HepG2 (cell line): ENCODE measurements at regions not wholly inside any gene's neighbourhood (a gene's known extent, or its start where the extent isn't known, plus 50 kb on each side); places are given as distances from the start of the nearest gene placed in this dataset.

Experiments
- ATAC-seq: fragments of 200-7000 bp; cut with Tn5 transposase; 3 replicates; pipeline ENCODE4 v1.9.1; 2020; ENCODE audit warnings: mild to moderate bottlenecking, moderate library complexity
- BruUV-seq: library from RNA; stranded (reverse); fragments of 400-500 nt; replicated peaks from 2 replicates; lab custom pipeline; 2021; lab: Mats Ljungman, UMichigan
- CTCF ChIA-PET: fragments of 300-600 bp; formaldehyde crosslinking; extraction: SDS; loops from one replicate; lab custom pipeline; 2021; ENCODE audit warnings: low total read pairs, inconsistent platforms, low intra/inter-chr PET ratio; lab: Yijun Ruan, JAX
- POLR2A ChIA-PET: fragments of 350-600 bp; sonication (Branson Sonifier 250); formaldehyde crosslinking; loops from one replicate; lab custom pipeline; 2020; ENCODE audit warnings: antibody characterized with exemption, inconsistent platforms; lab: Yijun Ruan, JAX
- DNase-seq: peaks from one replicate; pipeline ENCODE4 v3.0.0-alpha.2; 2015; ENCODE audit warnings: low spot score
- FAIRE-seq: peaks from 3 replicates; lab custom pipeline; 2011; peaks lifted over from hg19 to GRCh38; lab: Jason Lieb, UNC
- H2AFZ ChIP-seq: one replicate; pipeline ENCODE4 v1.6.1; 2011; ENCODE audit warnings: low read length, inconsistent platforms
- H3K27ac ChIP-seq: fragments of 300-600 bp; 3 replicates; pipeline ENCODE4 v1.8.0; 2011; ENCODE audit warnings: mixed run types, mild to moderate bottlenecking, mixed read lengths, low read length, inconsistent platforms; ENCODE audit not compliant: insufficient read depth; ENCODE audit errors: extremely low read length
- H3K27me3 ChIP-seq, 2 experiments: fragments of 200-600 bp in 1 of 2; 2 replicates in 1 of 2; 3 replicates in 1 of 2; pipeline versions ENCODE4 v1.6.0 to v1.8.0; 2011; ENCODE audit warnings: low read length in 2 of 2, mild to moderate bottlenecking in 2 of 2, moderate library complexity in 2 of 2, inconsistent platforms in 1 of 2; ENCODE audit not compliant: insufficient read depth in 2 of 2, control insufficient read depth in 1 of 2
- H3K36me3 ChIP-seq, 2 experiments: fragments of 200-600 bp in 1 of 2; replicated peaks in 1 of 2; 2 replicates in 1 of 2; 3 replicates in 1 of 2; pipeline versions ENCODE4 v1.5.1 to v1.8.0; 2011; ENCODE audit warnings: low read length in 2 of 2, inconsistent platforms in 1 of 2; ENCODE audit not compliant: insufficient read depth in 2 of 2, control insufficient read depth in 1 of 2
- H3K4me1 ChIP-seq: 2 replicates; pipeline ENCODE4 v1.5.1; 2012; ENCODE audit warnings: low read length, inconsistent platforms; ENCODE audit not compliant: insufficient read depth
- H3K4me2 ChIP-seq: 2 replicates; pipeline ENCODE4 v1.6.0; 2011; ENCODE audit warnings: low read depth, low read length, inconsistent platforms
- H3K4me3 ChIP-seq, 3 experiments: fragments of 200-600 bp in 1 of 3; sonication (generic), shearing (Covaris generic) in 1 of 3; replicated peaks in 1 of 3; 2 replicates each; pipeline ENCODE4 v1.5.1; 2011 to 2016; ENCODE audit warnings: low read length in 3 of 3, inconsistent platforms in 2 of 3, low read depth in 2 of 3, mild to moderate bottlenecking in 2 of 3, control low read depth in 1 of 3, mixed read lengths in 1 of 3; ENCODE audit not compliant: insufficient read depth in 1 of 3
- H3K79me2 ChIP-seq: one replicate; pipeline ENCODE4 v1.6.1; 2011; ENCODE audit warnings: low read length, inconsistent platforms; ENCODE audit not compliant: insufficient read depth
- H3K9ac ChIP-seq: 2 replicates; pipeline ENCODE4 v1.6.0; 2011; ENCODE audit warnings: mild to moderate bottlenecking, low read depth, low read length, inconsistent platforms; ENCODE audit not compliant: insufficient read depth
- H3K9me3 ChIP-seq: 2 replicates; pipeline ENCODE4 v1.5.1; 2012; ENCODE audit warnings: mild to moderate bottlenecking, low read length
- H4K20me1 ChIP-seq: 2 replicates; pipeline ENCODE4 v1.6.0; 2011; ENCODE audit warnings: inconsistent platforms, mild to moderate bottlenecking, low read length, moderate library complexity; ENCODE audit not compliant: insufficient read depth
- KAT7 ChIP-seq: IDR thresholded peaks from 2 replicates; pipeline ENCODE4 v1.6.1; 2018; ENCODE audit warnings: borderline replicate concordance, missing compliant biosample characterization
- KDM5A ChIP-seq: fragments of 200-600 bp; sonication (generic); IDR thresholded peaks from 2 replicates; pipeline ENCODE4 v1.7.0; 2018; ENCODE audit warnings: antibody characterized with exemption, mild to moderate bottlenecking, low read length, borderline replicate concordance
- MYNN ChIP-seq: sonication (generic); formaldehyde crosslinking; IDR thresholded peaks from 2 replicates; pipeline ENCODE4 v1.4.0; 2020; ENCODE audit warnings: mild to moderate bottlenecking, low read depth, missing genetic modification reagents
- NBN ChIP-seq: fragments of 450-650 bp; conservative IDR thresholded peaks from 2 replicates; pipeline ENCODE4 v1.6.1; 2017
- ZBTB7A ChIP-seq: sonication (generic); formaldehyde crosslinking; IDR thresholded peaks from 2 replicates; pipeline ENCODE4 v1.8.0; 2022; ENCODE audit warnings: mild to moderate bottlenecking, missing genetic modification reagents
- ZNF12 ChIP-seq: sonication (generic); formaldehyde crosslinking; IDR thresholded peaks from 2 replicates; pipeline ENCODE4 v1.5.0; 2020; ENCODE audit warnings: missing genetic modification reagents
- ZNF121 ChIP-seq: sonication (generic); formaldehyde crosslinking; IDR thresholded peaks from 2 replicates; pipeline ENCODE4 v1.5.0; 2020; ENCODE audit warnings: mild to moderate bottlenecking, missing genetic modification reagents
- ZNF441 ChIP-seq: sonication (generic); formaldehyde crosslinking; IDR thresholded peaks from 2 replicates; pipeline ENCODE4 v1.7.0; 2021; ENCODE audit warnings: missing genetic modification reagents, borderline replicate concordance
- ZNF678 ChIP-seq: sonication (generic); formaldehyde crosslinking; IDR thresholded peaks from 2 replicates; pipeline ENCODE4 v1.4.0; 2020; ENCODE audit warnings: mild to moderate bottlenecking, missing genetic modification reagents
- ZNF75D ChIP-seq: sonication (generic); formaldehyde crosslinking; IDR thresholded peaks from 2 replicates; pipeline ENCODE4 v1.8.1; 2023; ENCODE audit warnings: missing genetic modification reagents, mild to moderate bottlenecking, borderline replicate concordance
- ZNF782 ChIP-seq: sonication (generic); formaldehyde crosslinking; IDR thresholded peaks from 2 replicates; pipeline ENCODE4 v1.4.0; 2020; ENCODE audit warnings: missing genetic modification reagents, mild to moderate bottlenecking, borderline replicate concordance
- WGBS: methylation state at CpG from one replicate; pipeline ENCODE4 v1.1.6; 2017; ENCODE audit warnings: low lambda C conversion rate; 5-methylcytosine and 5-hydroxymethylcytosine counted together
- in situ Hi-C: cut with HindIII; loops from 2 replicates; pipeline ENCODE4 v1.10.0; 2017; ENCODE audit warnings: low pct_unique_long_range_greater_than_20kb; ENCODE audit not compliant: extremely low pct_ligation_motif_present
- intact Hi-C: fragments of 100-400 bp; cut with micrococcal nuclease; formaldehyde crosslinking; loops from one replicate; pipeline ENCODE4 v1.10.0; 2022; ENCODE audit not compliant: unreplicated experiment
- TF ChIP-seq, protein P1 (sequence below): sonication (generic); formaldehyde crosslinking; conservative IDR thresholded peaks from 2 replicates; pipeline ENCODE4 v1.8.0; 2022; ENCODE audit warnings: mild to moderate bottlenecking, moderate library complexity, missing genetic modification reagents
- TF ChIP-seq, protein P2 (sequence below): sonication (generic); formaldehyde crosslinking; IDR thresholded peaks from 2 replicates; pipeline ENCODE4 v1.9.0; 2021; ENCODE audit warnings: missing genetic modification reagents, mild to moderate bottlenecking, borderline replicate concordance
- TF ChIP-seq, protein P3 (sequence below): IDR thresholded peaks from 2 replicates; pipeline ENCODE4 v1.4.0; 2020; ENCODE audit warnings: mild to moderate bottlenecking, missing genetic modification reagents

DNA sequence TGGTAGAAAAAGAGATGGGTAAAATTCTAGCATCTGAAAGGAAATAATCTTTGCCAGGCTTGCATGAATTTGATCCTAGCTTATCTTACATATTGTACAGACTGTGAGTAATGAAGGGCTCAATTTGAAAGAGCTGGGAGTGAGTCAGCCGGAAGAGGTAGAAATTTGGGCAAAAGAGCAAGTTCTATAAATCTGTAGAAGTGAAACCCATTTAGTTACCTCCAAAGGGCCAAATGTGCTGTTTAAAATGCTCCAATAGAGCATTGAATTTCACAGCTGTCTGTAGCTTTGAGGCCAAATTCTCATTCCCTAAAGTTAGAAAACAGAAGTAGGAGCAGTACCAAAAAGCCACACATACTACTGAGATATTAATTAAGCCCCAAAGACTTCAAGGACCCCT lies 466.1 kb downstream of the BTBD3 start:
- H2AFZ ChIP-seq: no peak overlapping the region
- intact Hi-C loops (no loop called here), in situ Hi-C loops (no loop called here)
- no peaks in the 10 kb centered on the region for H4K20me1 ChIP-seq
- ChIA-PET POLR2A (no interaction called here), CTCF (no interaction called here)
- FAIRE-seq: no peak
- no TSS peak for BruUV-seq
- H3K79me2 ChIP-seq: no peaks in the 10 kb centered on the region
- no peaks in the 10 kb centered on the region for H3K4me1 ChIP-seq
- H3K27me3 ChIP-seq: no peaks in the 10 kb centered on the region; a peak in 1 of 5 replicates
- no peak for ATAC-seq
- no peak overlapping the region for H3K4me2 ChIP-seq
- H3K9ac ChIP-seq: no peak overlapping the region
- no peaks in the 10 kb centered on the region for H3K9me3 ChIP-seq
- WGBS: 3% methylated on average over 1 of the region's 1 CpG
- DNase-seq: no peak
- no peak for TF ChIP-seq ZNF441 (CRISPR knock-in tag)
- TF ChIP-seq, protein P1, sequence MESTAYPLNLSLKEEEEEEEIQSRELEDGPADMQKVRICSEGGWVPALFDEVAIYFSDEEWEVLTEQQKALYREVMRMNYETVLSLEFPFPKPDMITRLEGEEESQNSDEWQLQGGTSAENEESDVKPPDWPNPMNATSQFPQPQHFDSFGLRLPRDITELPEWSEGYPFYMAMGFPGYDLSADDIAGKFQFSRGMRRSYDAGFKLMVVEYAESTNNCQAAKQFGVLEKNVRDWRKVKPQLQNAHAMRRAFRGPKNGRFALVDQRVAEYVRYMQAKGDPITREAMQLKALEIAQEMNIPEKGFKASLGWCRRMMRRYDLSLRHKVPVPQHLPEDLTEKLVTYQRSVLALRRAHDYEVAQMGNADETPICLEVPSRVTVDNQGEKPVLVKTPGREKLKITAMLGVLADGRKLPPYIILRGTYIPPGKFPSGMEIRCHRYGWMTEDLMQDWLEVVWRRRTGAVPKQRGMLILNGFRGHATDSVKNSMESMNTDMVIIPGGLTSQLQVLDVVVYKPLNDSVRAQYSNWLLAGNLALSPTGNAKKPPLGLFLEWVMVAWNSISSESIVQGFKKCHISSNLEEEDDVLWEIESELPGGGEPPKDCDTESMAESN: no peak
- TF ChIP-seq NBN: no peak
- TF ChIP-seq ZNF121 (CRISPR knock-in tag): no peak
- no peak for TF ChIP-seq ZNF75D (CRISPR knock-in tag)
- TF ChIP-seq MYNN (CRISPR knock-in tag): no peak
- TF ChIP-seq ZNF12 (CRISPR knock-in tag): no peak
- no peak for TF ChIP-seq ZNF678
- TF ChIP-seq, protein P2, sequence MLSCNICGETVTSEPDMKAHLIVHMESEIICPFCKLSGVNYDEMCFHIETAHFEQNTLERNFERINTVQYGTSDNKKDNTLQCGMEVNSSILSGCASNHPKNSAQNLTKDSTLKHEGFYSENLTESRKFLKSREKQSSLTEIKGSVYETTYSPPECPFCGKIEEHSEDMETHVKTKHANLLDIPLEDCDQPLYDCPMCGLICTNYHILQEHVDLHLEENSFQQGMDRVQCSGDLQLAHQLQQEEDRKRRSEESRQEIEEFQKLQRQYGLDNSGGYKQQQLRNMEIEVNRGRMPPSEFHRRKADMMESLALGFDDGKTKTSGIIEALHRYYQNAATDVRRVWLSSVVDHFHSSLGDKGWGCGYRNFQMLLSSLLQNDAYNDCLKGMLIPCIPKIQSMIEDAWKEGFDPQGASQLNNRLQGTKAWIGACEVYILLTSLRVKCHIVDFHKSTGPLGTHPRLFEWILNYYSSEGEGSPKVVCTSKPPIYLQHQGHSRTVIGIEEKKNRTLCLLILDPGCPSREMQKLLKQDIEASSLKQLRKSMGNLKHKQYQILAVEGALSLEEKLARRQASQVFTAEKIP (CRISPR knock-in tag): no peak
- no peak for TF ChIP-seq KDM5A
- no peak for TF ChIP-seq KAT7 (CRISPR knock-in tag)
- no peak for TF ChIP-seq ZBTB7A (CRISPR knock-in tag)
- TF ChIP-seq, protein P3, sequence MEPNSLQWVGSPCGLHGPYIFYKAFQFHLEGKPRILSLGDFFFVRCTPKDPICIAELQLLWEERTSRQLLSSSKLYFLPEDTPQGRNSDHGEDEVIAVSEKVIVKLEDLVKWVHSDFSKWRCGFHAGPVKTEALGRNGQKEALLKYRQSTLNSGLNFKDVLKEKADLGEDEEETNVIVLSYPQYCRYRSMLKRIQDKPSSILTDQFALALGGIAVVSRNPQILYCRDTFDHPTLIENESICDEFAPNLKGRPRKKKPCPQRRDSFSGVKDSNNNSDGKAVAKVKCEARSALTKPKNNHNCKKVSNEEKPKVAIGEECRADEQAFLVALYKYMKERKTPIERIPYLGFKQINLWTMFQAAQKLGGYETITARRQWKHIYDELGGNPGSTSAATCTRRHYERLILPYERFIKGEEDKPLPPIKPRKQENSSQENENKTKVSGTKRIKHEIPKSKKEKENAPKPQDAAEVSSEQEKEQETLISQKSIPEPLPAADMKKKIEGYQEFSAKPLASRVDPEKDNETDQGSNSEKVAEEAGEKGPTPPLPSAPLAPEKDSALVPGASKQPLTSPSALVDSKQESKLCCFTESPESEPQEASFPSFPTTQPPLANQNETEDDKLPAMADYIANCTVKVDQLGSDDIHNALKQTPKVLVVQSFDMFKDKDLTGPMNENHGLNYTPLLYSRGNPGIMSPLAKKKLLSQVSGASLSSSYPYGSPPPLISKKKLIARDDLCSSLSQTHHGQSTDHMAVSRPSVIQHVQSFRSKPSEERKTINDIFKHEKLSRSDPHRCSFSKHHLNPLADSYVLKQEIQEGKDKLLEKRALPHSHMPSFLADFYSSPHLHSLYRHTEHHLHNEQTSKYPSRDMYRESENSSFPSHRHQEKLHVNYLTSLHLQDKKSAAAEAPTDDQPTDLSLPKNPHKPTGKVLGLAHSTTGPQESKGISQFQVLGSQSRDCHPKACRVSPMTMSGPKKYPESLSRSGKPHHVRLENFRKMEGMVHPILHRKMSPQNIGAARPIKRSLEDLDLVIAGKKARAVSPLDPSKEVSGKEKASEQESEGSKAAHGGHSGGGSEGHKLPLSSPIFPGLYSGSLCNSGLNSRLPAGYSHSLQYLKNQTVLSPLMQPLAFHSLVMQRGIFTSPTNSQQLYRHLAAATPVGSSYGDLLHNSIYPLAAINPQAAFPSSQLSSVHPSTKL: no peak
- no peak for TF ChIP-seq ZNF782
- H3K4me3 ChIP-seq: no peak overlapping the region
- H3K27ac ChIP-seq: no peak overlapping the region
- H3K36me3 ChIP-seq: no peaks in the 10 kb centered on the region
